ENCODE measurements at regions not wholly inside any gene's neighbourhood (a gene's known extent, or its start where the extent isn't known, plus 50 kb on each side); places are given as distances from the start of the nearest gene placed in this dataset.

DNA sequence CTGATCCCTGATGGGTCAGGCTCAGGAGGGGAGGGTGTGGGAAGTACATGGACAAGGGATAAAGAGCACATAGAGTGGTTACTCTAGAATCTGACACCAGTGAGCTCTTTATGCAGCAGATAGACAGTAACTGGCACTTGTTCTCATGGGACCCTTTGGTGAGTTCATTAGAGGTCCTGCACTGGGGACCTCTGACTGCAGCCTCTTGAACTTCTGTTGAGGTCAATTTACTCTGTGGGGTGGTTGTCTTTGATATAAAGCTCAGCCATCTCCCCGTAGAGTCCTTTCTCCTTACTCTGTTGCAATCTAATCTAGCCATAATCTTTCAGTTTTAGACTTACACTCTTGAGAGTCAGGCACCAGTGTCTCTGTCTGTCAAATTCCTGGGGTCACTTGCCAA is 222.4 kb downstream of the GPAT3 start:
- Mint-ChIP-seq H3K9me3 (no peaks in the 10 kb centered on the region), H3K27ac (no peak overlapping the region), H3K4me1 (peaks cover 12% of the 10 kb centered on the region in 2 experiments), H3K36me3 (ENCODE audit: insufficient read depth in 1 of 3, low read depth in 3 of 3) (no peaks in the 10 kb centered on the region; a peak in 1 of 7 replicates), H3K27me3 (ENCODE audit: low read depth) (peaks cover 2% of the 10 kb centered on the region; the same call in 1 of the 2 replicates), H3K4me3 (no peak overlapping the region)
- Histone ChIP-seq H3K79me1 (ENCODE audit: insufficient read depth, low read depth, low read length, poor library complexity, severe bottlenecking) (no peaks in the 10 kb centered on the region), H3K9me3 (ENCODE audit: control insufficient read depth, low read depth, low read length) (no peaks in the 10 kb centered on the region), H4K8ac (replicated peaks; ENCODE audit: insufficient read length, low read depth, low read length) (no peak overlapping the region), H3T11ph (ENCODE audit: low read length) (no peak overlapping the region), H4K5ac (ENCODE audit: insufficient read length, low read depth, low read length) (no peak overlapping the region), H3K18ac (ENCODE audit: insufficient read length, low read depth, low read length) (no peak overlapping the region), H4K20me1 (ENCODE audit: control insufficient read depth, insufficient read depth, insufficient read length) (no peaks in the 10 kb centered on the region), H3K14ac (ENCODE audit: insufficient read depth, low read length) (no peak overlapping the region), H3K4me1 (ENCODE audit: insufficient read depth, low read length) (no peaks in the 10 kb centered on the region; the same call in 1 of the 2 replicates), H3K9ac (ENCODE audit: extremely low read depth, insufficient read length, low read length) (no peak overlapping the region), H2AK5ac (ENCODE audit: insufficient read length, low read length) (no peak overlapping the region), H4K91ac (ENCODE audit: insufficient read length, low read depth, low read length) (no peak overlapping the region), H2BK5ac (ENCODE audit: insufficient read length, low read length) (no peak overlapping the region), H2BK15ac (ENCODE audit: low read depth, low read length) (no peak overlapping the region), H3K79me2 (ENCODE audit: insufficient read depth, low read length) (no peaks in the 10 kb centered on the region), H3K23ac (ENCODE audit: insufficient read length, low read depth, low read length) (no peak overlapping the region), H2BK12ac (ENCODE audit: insufficient read length, low read depth, low read length) (no peak overlapping the region), H2BK120ac (ENCODE audit: low read depth, low read length, poor library complexity, severe bottlenecking) (no peak overlapping the region), H3K4me2 (ENCODE audit: insufficient read depth, insufficient read length, low read length) (no peak overlapping the region), H3K27ac (ENCODE audit: insufficient read length, low read depth, low read length) (no peak overlapping the region), H3K56ac (ENCODE audit: insufficient read length, low read depth, low read length) (no peak overlapping the region), H3K23me2 (ENCODE audit: insufficient read length, low read depth, low read length, poor library complexity, severe bottlenecking) (no peaks in the 10 kb centered on the region), H3K27me3 (ENCODE audit: insufficient read depth, low read length) (no peaks in the 10 kb centered on the region), H2AFZ (ENCODE audit: low read length) (no peak overlapping the region), H2BK20ac (ENCODE audit: low read depth, low read length, poor library complexity, severe bottlenecking) (no peak overlapping the region), H3K4ac (ENCODE audit: low read depth, low read length) (no peak overlapping the region)
- no CpG with 5 or more reads among the region's 1 CpG for WGBS (ENCODE audit: extremely low coverage, insufficient read length, low lambda C conversion rate)
- TF ChIP-seq, protein P1, sequence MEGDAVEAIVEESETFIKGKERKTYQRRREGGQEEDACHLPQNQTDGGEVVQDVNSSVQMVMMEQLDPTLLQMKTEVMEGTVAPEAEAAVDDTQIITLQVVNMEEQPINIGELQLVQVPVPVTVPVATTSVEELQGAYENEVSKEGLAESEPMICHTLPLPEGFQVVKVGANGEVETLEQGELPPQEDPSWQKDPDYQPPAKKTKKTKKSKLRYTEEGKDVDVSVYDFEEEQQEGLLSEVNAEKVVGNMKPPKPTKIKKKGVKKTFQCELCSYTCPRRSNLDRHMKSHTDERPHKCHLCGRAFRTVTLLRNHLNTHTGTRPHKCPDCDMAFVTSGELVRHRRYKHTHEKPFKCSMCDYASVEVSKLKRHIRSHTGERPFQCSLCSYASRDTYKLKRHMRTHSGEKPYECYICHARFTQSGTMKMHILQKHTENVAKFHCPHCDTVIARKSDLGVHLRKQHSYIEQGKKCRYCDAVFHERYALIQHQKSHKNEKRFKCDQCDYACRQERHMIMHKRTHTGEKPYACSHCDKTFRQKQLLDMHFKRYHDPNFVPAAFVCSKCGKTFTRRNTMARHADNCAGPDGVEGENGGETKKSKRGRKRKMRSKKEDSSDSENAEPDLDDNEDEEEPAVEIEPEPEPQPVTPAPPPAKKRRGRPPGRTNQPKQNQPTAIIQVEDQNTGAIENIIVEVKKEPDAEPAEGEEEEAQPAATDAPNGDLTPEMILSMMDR (conservative IDR thresholded peaks at IDR 0.05) = no peak
- DNase-seq = no peak
